HG03139 (cell line): ENCODE measurements at regions not wholly inside any gene's neighbourhood (a gene's known extent, or its start where the extent isn't known, plus 50 kb on each side); places are given as distances from the start of the nearest gene placed in this dataset.
"Not testable (repeated sequence)": the region's sequence is repeated elsewhere in the genome, so short reads cannot be mapped to it uniquely, and the experiment has no call there.

ENCODE experiments used
- ATAC-seq: cut with Tn5 transposase; IDR thresholded peaks from one replicate; pipeline ENCODE4 v1.9.1; 2021; ENCODE audit not compliant: unreplicated experiment

- not testable (repeated sequence) for ATAC-seq
Observed at GRCh38 chr14:106153362-106153955, 627.1 kb downstream of the TMEM121 start.

GRCh38 chr14:106163316-106163715 lies 636.9 kb downstream of the TMEM121 start:
- no peak for ATAC-seq

- ATAC-seq: not testable (repeated sequence)
Observed at GRCh38 chr14:106163812-106164211, 637.4 kb downstream of the TMEM121 start.

GRCh38 chr14:106166232-106166631 lies 639.8 kb downstream of the TMEM121 start:
- no peak for ATAC-seq

- ATAC-seq: no peak
Observed at GRCh38 chr14:106166650-106167204, 640.3 kb downstream of the TMEM121 start.

- not testable (repeated sequence) for ATAC-seq
Observed at GRCh38 chr14:106170163-106170658, 643.8 kb downstream of the TMEM121 start.

GRCh38 chr14:106174206-106174605 lies 647.8 kb downstream of the TMEM121 start:
- ATAC-seq: no peak

GRCh38 chr14:106177266-106178246 lies 651.2 kb downstream of the TMEM121 start:
- not testable (repeated sequence) for ATAC-seq

GRCh38 chr14:106179761-106180160 lies 653.4 kb downstream of the TMEM121 start:
- ATAC-seq: no peak

- not testable (repeated sequence) for ATAC-seq
Observed at GRCh38 chr14:106184771-106185170, 658.4 kb downstream of the TMEM121 start.

GRCh38 chr14:106185174-106185836 lies 658.9 kb downstream of the TMEM121 start:
- ATAC-seq: not testable (repeated sequence)

GRCh38 chr14:106185837-106186233 lies 659.5 kb downstream of the TMEM121 start:
- ATAC-seq: no peak

- no peak for ATAC-seq
Observed at GRCh38 chr14:106187216-106187615, 660.8 kb downstream of the TMEM121 start.

GRCh38 chr14:106192701-106193100 lies 666.3 kb downstream of the TMEM121 start:
- ATAC-seq: not testable (repeated sequence)

- not testable (repeated sequence) for ATAC-seq
Observed at GRCh38 chr14:106196459-106196858, 670.1 kb downstream of the TMEM121 start.

GRCh38 chr14:106197264-106197663 lies 670.9 kb downstream of the TMEM121 start:
- not testable (repeated sequence) for ATAC-seq

GRCh38 chr14:106199097-106199496 lies 672.7 kb downstream of the TMEM121 start:
- no peak for ATAC-seq

GRCh38 chr14:106200541-106201315 lies 674.3 kb downstream of the TMEM121 start:
- no peak for ATAC-seq

GRCh38 chr14:106201376-106201775 lies 675.0 kb downstream of the TMEM121 start:
- no peak for ATAC-seq

GRCh38 chr14:106203438-106203837 lies 677.1 kb downstream of the TMEM121 start:
- ATAC-seq: no peak
